A549 (cell line): ENCODE measurements at regions not wholly inside any gene's neighbourhood (a gene's known extent, or its start where the extent isn't known, plus 50 kb on each side); places are given as distances from the start of the nearest gene placed in this dataset.

Experiments used
- ATAC-seq, 2 experiments: fragments of 200-7000 bp in 1 of 2; fragments of >200 bp in 1 of 2; cut with Nextera tagmentation in 1 of 2; cut with Tn5 transposase in 1 of 2; 3 replicates each; pipeline versions ENCODE4 v1.8.0 to v1.9.1; 2018 to 2020; ENCODE audit warnings: mild to moderate bottlenecking in 1 of 2, moderate library complexity in 1 of 2
- CTCF ChIA-PET: fragments of 300-600 bp; sonication (Branson Sonifier 250); formaldehyde crosslinking; extraction: SDS; loops from one replicate; lab custom pipeline; 2021; ENCODE audit warnings: antibody characterized with exemption, inconsistent platforms; lab: Yijun Ruan, JAX
- POLR2A ChIA-PET: fragments of 350-600 bp; formaldehyde crosslinking; extraction: SDS; loops from one replicate; lab custom pipeline; 2021; ENCODE audit warnings: antibody characterized with exemption, inconsistent platforms; lab: Yijun Ruan, JAX
- DNase-seq, 2 experiments: peaks; one replicate each; pipeline versions ENCODE4 v3.0.0 to v3.0.0-alpha.2; 2011 to 2016; ENCODE audit warnings: low read depth in 1 of 2, low spot score in 1 of 2
- FAIRE-seq: peaks from 2 replicates; lab custom pipeline; 2011; peaks lifted over from hg19 to GRCh38; lab: Jason Lieb, UNC
- H3K27ac ChIP-seq, 2 experiments: fragments of >200 bp; sonication (Bioruptor Twin); formaldehyde crosslinking; 3 replicates each; pipeline ENCODE4 v1.5.1; 2016 to 2017
- H3K4me1 ChIP-seq: fragments of >200 bp; sonication (Bioruptor Twin); formaldehyde crosslinking; 3 replicates; pipeline ENCODE4 v1.6.1; 2016
- H3K4me2 ChIP-seq: fragments of >200 bp; sonication (Bioruptor Twin); formaldehyde crosslinking; 3 replicates; pipeline ENCODE4 v1.6.1; 2016
- H3K4me3 ChIP-seq: fragments of >200 bp; sonication (Bioruptor Twin); formaldehyde crosslinking; 3 replicates; pipeline ENCODE4 v1.5.1; 2016
- H3K9me3 ChIP-seq: fragments of >200 bp; sonication (Bioruptor Twin); formaldehyde crosslinking; 3 replicates; pipeline ENCODE4 v1.6.1; 2016
- BCL3 ChIP-seq: fragments of >200 bp; sonication (Bioruptor Twin); formaldehyde crosslinking; IDR thresholded peaks from 3 replicates; pipeline ENCODE4 v1.6.1; 2016
- CBX8 ChIP-seq: fragments of 200-600 bp; sonication (generic); IDR thresholded peaks from 2 replicates; pipeline ENCODE4 v1.6.1; 2016
- EHF ChIP-seq: fragments of 250-450 bp; sonication (Bioruptor Pico); IDR thresholded peaks from 2 replicates; pipeline ENCODE4 v1.5.0; 2020; ENCODE audit warnings: mild to moderate bottlenecking
- EP300 ChIP-seq, 2 experiments: fragments of >200 bp; sonication (Bioruptor Twin); formaldehyde crosslinking; IDR thresholded peaks; 2 replicates in 1 of 2; 3 replicates in 1 of 2; pipeline ENCODE4 v1.6.1; 2016 to 2017
- ESRRA ChIP-seq: fragments of 150-350 bp; IDR thresholded peaks from 2 replicates; pipeline ENCODE4 v1.6.1; 2014; ENCODE audit warnings: mild to moderate bottlenecking, low read length, borderline replicate concordance
- FOXS1 ChIP-seq: fragments of 250-450 bp; sonication (Bioruptor Pico); IDR thresholded peaks from 2 replicates; pipeline ENCODE4 v1.5.0; 2020; ENCODE audit warnings: mild to moderate bottlenecking, moderate library complexity
- HOXB5 ChIP-seq: fragments of 250-450 bp; sonication (Bioruptor Pico); IDR thresholded peaks from 2 replicates; pipeline ENCODE4 v1.5.0; 2020; ENCODE audit warnings: mild to moderate bottlenecking, moderate library complexity
- JUN ChIP-seq, 2 experiments: fragments of >200 bp; sonication (Bioruptor Twin); formaldehyde crosslinking; IDR thresholded peaks; 2 replicates in 1 of 2; 3 replicates in 1 of 2; pipeline ENCODE4 v1.6.1; 2016 to 2017
- JUNB ChIP-seq: fragments of >200 bp; sonication (Bioruptor Twin); formaldehyde crosslinking; IDR thresholded peaks from 2 replicates; pipeline ENCODE4 v1.6.1; 2016
- KDM1A ChIP-seq: fragments of 200-600 bp; sonication (generic); IDR thresholded peaks from 2 replicates; pipeline ENCODE4 v1.6.1; 2016; ENCODE audit warnings: low read depth, mild to moderate bottlenecking
- MYC ChIP-seq: IDR thresholded peaks from 2 replicates; pipeline ENCODE4 v1.6.1; 2012; ENCODE audit warnings: mild to moderate bottlenecking, inconsistent platforms, low read length, improper control_type of control experiment, borderline replicate concordance
- NPAS2 ChIP-seq: fragments of 250-450 bp; sonication (Bioruptor Pico); IDR thresholded peaks from 2 replicates; pipeline ENCODE4 v1.8.0; 2022; ENCODE audit warnings: mild to moderate bottlenecking, moderate library complexity, borderline replicate concordance
- NR3C1 ChIP-seq: fragments of >200 bp; sonication (Bioruptor Twin); formaldehyde crosslinking; IDR thresholded peaks from 3 replicates; pipeline ENCODE4 v1.6.1; 2017
- RAD21 ChIP-seq, 2 experiments: fragments of >200 bp in 1 of 2; sonication (Bioruptor Twin) in 1 of 2; formaldehyde crosslinking in 1 of 2; IDR thresholded peaks in 1 of 2; conservative IDR thresholded peaks in 1 of 2; 2 replicates in 1 of 2; 3 replicates in 1 of 2; pipeline ENCODE4 v1.6.1; 2012 to 2018; ENCODE audit warnings: inconsistent platforms in 1 of 2
- RFX5 ChIP-seq: fragments of 450-650 bp; IDR thresholded peaks from 2 replicates; pipeline ENCODE4 v1.7.1; 2014; ENCODE audit warnings: antibody characterized with exemption, mild to moderate bottlenecking, moderate library complexity
- SMC3 ChIP-seq: fragments of >200 bp; sonication (Bioruptor Twin); formaldehyde crosslinking; IDR thresholded peaks from 3 replicates; pipeline ENCODE4 v1.6.1; 2018; ENCODE audit warnings: inconsistent platforms
- ZC3H11A ChIP-seq: fragments of 450-650 bp; IDR thresholded peaks from 2 replicates; pipeline ENCODE4 v1.6.1; 2014; ENCODE audit warnings: antibody characterized with exemption, mild to moderate bottlenecking
- ZNF302 ChIP-seq: fragments of 250-450 bp; sonication (Bioruptor Pico); IDR thresholded peaks from 2 replicates; pipeline ENCODE4 v1.9.0; 2021; ENCODE audit warnings: inconsistent platforms, mild to moderate bottlenecking, moderate library complexity
- ZSCAN20 ChIP-seq: fragments of 250-450 bp; sonication (Bioruptor Pico); IDR thresholded peaks from 2 replicates; pipeline ENCODE4 v1.8.0; 2022; ENCODE audit warnings: mild to moderate bottlenecking, moderate library complexity
- WGBS: methylation state at CpG from one replicate; pipeline ENCODE4 v1.1.6; 2017; ENCODE audit errors: missing lambda C conversion rate; 5-methylcytosine and 5-hydroxymethylcytosine counted together
- TF ChIP-seq, protein P1 (sequence below): fragments of 200-600 bp; sonication (generic); IDR thresholded peaks from 2 replicates; pipeline ENCODE4 v1.6.1; 2016; ENCODE audit warnings: antibody characterized with exemption, mild to moderate bottlenecking, moderate library complexity
- TF ChIP-seq, protein P2 (sequence below): IDR thresholded peaks from 2 replicates; pipeline ENCODE4 v1.6.1; 2012; ENCODE audit warnings: low read depth, borderline replicate concordance
- TF ChIP-seq, protein P3 (sequence below): fragments of 250-450 bp; sonication (Bioruptor Pico); IDR thresholded peaks from 2 replicates; pipeline ENCODE4 v1.5.0; 2020; ENCODE audit warnings: low read depth, mild to moderate bottlenecking, moderate library complexity

DNA sequence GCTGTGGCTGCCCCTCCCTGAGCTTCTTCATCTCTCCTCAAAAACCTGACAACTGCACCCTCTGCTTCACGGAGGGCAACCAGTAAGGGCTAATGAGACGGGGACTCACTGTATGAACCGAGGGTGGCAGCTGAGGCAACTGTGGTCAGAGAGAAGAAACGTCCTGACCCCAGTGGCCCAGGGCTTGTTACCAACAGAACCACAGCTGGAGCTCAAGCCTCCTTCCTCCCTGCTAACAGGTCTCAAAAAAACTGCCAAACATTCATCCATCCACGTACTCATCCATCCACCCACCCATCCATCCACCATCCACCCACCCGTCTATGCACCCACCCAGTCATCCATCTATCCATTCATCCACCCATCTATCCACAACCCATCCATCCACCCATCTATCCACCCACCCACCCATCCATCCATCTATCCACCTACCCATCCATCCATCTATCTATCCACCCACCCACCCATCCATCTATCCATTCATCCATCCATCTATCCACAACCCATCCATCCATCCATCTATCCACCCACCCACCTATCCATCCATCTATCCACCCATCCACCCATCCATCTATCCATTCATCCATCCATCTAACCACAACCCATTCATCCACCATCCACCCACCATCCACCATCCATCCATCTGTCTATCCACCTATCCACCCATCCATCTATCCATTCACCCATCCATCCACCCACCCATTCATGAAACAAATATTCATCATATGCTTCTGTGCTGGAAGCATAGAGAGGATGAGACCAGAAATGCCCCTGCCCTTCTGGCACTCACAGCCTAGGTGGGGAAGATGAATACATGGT, 111.7 kb downstream of the PDGFA start (continued):
- TF ChIP-seq HOXB5 (CRISPR knock-in tag) (no peak), ZNF302 (CRISPR knock-in tag) (no peak), ESRRA (no peak), SMC3 (no peak)

DNA sequence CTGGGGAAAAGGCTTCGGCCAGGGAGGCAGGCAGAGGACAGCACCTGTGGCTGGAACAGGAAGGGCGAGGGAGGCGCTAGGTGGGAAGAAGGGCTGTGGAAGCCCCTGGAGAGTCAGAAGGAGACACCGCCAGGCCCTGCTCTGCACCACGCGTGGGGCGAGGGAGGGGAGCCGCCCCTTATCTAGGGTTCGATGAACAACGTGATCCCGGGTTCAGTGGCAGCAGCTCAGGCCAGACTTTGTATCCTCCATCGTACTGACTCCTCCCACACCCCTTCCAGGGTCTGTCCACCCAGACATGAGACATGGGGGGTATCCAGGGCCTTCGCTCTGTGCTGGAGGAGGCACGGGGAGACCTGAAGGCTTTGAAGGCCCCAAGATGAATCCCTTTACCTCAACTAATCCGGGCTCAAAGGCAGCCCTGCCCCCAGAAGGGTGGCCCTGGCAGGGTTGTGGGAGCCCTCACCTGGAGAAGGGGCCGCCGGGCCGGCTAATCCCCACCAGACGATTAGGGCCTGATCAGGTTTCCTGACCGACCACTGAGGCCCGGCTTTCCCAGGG, 110.8 kb downstream of the PDGFA start:
- FAIRE-seq (no peak), ATAC-seq (no peak), DNase-seq (no peak)
- CTCF ChIA-PET, result interaction anchor here (0.5 kb wide), 1 partner anchor 223 kb away, joined by 3 read pairs; no protein-coding TSS in a partner anchor
- Histone ChIP-seq H3K4me2 (no peak overlapping the region), H3K27ac (no peak overlapping the region), H3K9me3 (no peaks in the 10 kb centered on the region), H3K4me3 (no peak overlapping the region), H3K4me1 (no peaks in the 10 kb centered on the region)
- TF ChIP-seq, protein P1, sequence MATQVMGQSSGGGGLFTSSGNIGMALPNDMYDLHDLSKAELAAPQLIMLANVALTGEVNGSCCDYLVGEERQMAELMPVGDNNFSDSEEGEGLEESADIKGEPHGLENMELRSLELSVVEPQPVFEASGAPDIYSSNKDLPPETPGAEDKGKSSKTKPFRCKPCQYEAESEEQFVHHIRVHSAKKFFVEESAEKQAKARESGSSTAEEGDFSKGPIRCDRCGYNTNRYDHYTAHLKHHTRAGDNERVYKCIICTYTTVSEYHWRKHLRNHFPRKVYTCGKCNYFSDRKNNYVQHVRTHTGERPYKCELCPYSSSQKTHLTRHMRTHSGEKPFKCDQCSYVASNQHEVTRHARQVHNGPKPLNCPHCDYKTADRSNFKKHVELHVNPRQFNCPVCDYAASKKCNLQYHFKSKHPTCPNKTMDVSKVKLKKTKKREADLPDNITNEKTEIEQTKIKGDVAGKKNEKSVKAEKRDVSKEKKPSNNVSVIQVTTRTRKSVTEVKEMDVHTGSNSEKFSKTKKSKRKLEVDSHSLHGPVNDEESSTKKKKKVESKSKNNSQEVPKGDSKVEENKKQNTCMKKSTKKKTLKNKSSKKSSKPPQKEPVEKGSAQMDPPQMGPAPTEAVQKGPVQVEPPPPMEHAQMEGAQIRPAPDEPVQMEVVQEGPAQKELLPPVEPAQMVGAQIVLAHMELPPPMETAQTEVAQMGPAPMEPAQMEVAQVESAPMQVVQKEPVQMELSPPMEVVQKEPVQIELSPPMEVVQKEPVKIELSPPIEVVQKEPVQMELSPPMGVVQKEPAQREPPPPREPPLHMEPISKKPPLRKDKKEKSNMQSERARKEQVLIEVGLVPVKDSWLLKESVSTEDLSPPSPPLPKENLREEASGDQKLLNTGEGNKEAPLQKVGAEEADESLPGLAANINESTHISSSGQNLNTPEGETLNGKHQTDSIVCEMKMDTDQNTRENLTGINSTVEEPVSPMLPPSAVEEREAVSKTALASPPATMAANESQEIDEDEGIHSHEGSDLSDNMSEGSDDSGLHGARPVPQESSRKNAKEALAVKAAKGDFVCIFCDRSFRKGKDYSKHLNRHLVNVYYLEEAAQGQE, result no peak
- TF ChIP-seq MYC (no peak), ZC3H11A (no peak), CBX8 (no peak), NPAS2 (CRISPR knock-in tag) (no peak), BCL3 (no peak), SMC3 (no peak), JUN (IDR thresholded peaks at IDR 0.05) (no peak), JUNB (no peak), ESRRA (no peak), ZSCAN20 (CRISPR knock-in tag) (no peak), EHF (CRISPR knock-in tag) (no peak), RFX5 (no peak), EP300 (IDR thresholded peaks at IDR 0.05) (no peak), KDM1A (no peak), FOXS1 (CRISPR knock-in tag) (no peak), RAD21 (conservative IDR thresholded peaks at IDR 0.05 in 1 of 2, IDR thresholded peaks at IDR 0.05 in 1 of 2) (no peak), NR3C1 (no peak)
- TF ChIP-seq, protein P2, sequence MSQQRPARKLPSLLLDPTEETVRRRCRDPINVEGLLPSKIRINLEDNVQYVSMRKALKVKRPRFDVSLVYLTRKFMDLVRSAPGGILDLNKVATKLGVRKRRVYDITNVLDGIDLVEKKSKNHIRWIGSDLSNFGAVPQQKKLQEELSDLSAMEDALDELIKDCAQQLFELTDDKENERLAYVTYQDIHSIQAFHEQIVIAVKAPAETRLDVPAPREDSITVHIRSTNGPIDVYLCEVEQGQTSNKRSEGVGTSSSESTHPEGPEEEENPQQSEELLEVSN, result no peak
- TF ChIP-seq, protein P3, sequence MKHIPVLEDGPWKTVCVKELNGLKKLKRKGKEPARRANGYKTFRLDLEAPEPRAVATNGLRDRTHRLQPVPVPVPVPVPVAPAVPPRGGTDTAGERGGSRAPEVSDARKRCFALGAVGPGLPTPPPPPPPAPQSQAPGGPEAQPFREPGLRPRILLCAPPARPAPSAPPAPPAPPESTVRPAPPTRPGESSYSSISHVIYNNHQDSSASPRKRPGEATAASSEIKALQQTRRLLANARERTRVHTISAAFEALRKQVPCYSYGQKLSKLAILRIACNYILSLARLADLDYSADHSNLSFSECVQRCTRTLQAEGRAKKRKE (CRISPR knock-in tag), result no peak
- whole genome bisulfite sequencing, result 50% methylated on average over 17 of the region's 21 CpGs
- POLR2A ChIA-PET, result no interaction called here
